ENCODE measurements at regions not wholly inside any gene's neighbourhood (a gene's known extent, or its start where the extent isn't known, plus 50 kb on each side); places are given as distances from the start of the nearest gene placed in this dataset.

DNA sequence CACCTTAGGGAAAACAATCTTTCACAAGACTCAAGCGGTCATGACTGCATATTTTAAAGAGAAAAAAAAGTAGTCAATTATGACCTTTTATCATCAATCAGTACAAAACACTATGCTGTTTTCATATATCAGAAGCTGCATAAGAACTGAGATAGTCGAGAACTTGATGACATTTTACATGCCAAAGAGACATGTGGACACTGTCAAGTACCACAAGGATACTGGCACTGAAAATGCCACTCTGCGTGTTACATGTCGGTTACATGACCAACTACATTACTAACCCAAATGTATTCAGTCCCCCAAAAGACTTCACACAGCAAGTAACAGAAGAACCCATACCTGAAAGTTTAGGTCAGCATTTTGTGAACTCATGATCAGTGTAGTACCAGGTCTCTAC, 975.0 kb upstream of the ADGRL4 start:
- Histone ChIP-seq H3K27me3 (ENCODE audit: control insufficient read depth, insufficient read depth, low read length) (no peaks in the 10 kb centered on the region), H3K36me3 (ENCODE audit: control insufficient read depth, low read depth, low read length) (no peaks in the 10 kb centered on the region), H3K4me3 (ENCODE audit: low read length) (no peak overlapping the region), H3K9ac (ENCODE audit: low read length) (no peak overlapping the region), H3K4me1 (ENCODE audit: control insufficient read depth, low read depth, low read length) (peaks cover 7% of the 10 kb centered on the region), H3K27ac (ENCODE audit: low read length) (no peak overlapping the region), H3K9me3 (ENCODE audit: control insufficient read depth, low read depth, low read length) (no peaks in the 10 kb centered on the region)

- Histone ChIP-seq H3K4me3 (ENCODE audit: low read length) (no peak overlapping the region), H3K27ac (ENCODE audit: low read length) (no peak overlapping the region), H3K9me3 (ENCODE audit: control insufficient read depth, low read depth, low read length) (no peaks in the 10 kb centered on the region), H3K27me3 (ENCODE audit: control insufficient read depth, insufficient read depth, low read length) (no peaks in the 10 kb centered on the region), H3K9ac (ENCODE audit: low read length) (no peak overlapping the region), H3K4me1 (ENCODE audit: control insufficient read depth, low read depth, low read length) (peaks cover 7% of the 10 kb centered on the region), H3K36me3 (ENCODE audit: control insufficient read depth, low read depth, low read length) (no peaks in the 10 kb centered on the region)
Observed at GRCh38 chr1:79979346-79979745, 972.8 kb upstream of the ADGRL4 start.

DNA sequence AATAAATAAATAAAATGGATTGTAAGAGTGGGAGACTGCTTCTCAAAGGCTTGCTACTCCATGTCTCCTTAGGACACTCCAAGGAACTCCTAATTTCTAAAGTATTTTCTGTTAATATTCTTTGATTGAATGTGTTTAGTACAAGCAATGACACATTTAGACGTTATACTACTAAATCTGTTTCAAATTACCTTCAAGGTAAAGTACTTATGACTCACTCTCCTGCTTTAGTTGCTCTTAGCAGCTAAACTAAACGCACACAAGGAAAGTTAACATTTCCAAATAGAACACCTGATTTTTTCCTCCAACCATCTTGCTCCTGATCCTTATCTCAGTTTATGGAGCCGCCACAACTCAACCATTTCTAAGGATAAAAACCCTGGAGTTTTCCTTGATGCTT, 969.8 kb upstream of the ADGRL4 start:
- Histone ChIP-seq H3K27me3 (ENCODE audit: control insufficient read depth, insufficient read depth, low read length) (no peaks in the 10 kb centered on the region), H3K27ac (ENCODE audit: low read length) (no peak overlapping the region), H3K4me3 (ENCODE audit: low read length) (no peak overlapping the region), H3K36me3 (ENCODE audit: control insufficient read depth, low read depth, low read length) (no peaks in the 10 kb centered on the region), H3K4me1 (ENCODE audit: control insufficient read depth, low read depth, low read length) (peaks cover 7% of the 10 kb centered on the region), H3K9me3 (ENCODE audit: control insufficient read depth, low read depth, low read length) (no peaks in the 10 kb centered on the region), H3K9ac (ENCODE audit: low read length) (no peak overlapping the region)

- Histone ChIP-seq H3K4me1 (ENCODE audit: control insufficient read depth, low read depth, low read length) (peaks cover 7% of the 10 kb centered on the region), H3K27ac (ENCODE audit: low read length) (no peak overlapping the region), H3K9ac (ENCODE audit: low read length) (no peak overlapping the region)
Observed at GRCh38 chr1:79974659-79975058, 968.1 kb upstream of the ADGRL4 start.

DNA sequence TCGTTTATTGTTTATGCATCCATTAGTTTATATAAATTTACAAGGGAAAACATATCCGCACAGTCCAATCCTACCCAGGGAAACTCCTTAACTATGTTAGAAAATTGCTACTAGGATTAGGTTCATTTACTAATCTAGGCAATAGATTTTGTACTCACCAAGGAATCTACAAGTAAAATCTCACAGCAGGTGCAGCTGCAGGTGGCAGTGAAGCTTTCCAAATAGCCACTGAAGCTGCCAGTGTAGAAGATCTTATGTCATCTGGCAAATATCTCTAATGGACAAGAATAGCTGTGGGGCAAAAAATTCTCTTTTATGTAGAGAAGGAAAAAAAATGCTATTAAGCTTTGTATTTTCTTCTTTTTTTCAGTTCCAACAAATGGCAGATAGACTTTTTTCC, 963.4 kb upstream of the ADGRL4 start:
- Histone ChIP-seq H3K9me3 (ENCODE audit: control insufficient read depth, low read depth, low read length) (no peaks in the 10 kb centered on the region), H3K4me3 (ENCODE audit: low read length) (no peak overlapping the region), H3K27ac (ENCODE audit: low read length) (no peak overlapping the region), H3K27me3 (ENCODE audit: control insufficient read depth, insufficient read depth, low read length) (no peaks in the 10 kb centered on the region), H3K36me3 (ENCODE audit: control insufficient read depth, low read depth, low read length) (no peaks in the 10 kb centered on the region), H3K9ac (ENCODE audit: low read length) (no peak overlapping the region), H3K4me1 (ENCODE audit: control insufficient read depth, low read depth, low read length) (no peaks in the 10 kb centered on the region)

More at GRCh38 chr1:79974659-79975058, 968.1 kb upstream of the ADGRL4 start:
- H3K27me3 ChIP-seq (ENCODE audit: control insufficient read depth, insufficient read depth, low read length): no peaks in the 10 kb centered on the region
- H3K36me3 ChIP-seq (ENCODE audit: control insufficient read depth, low read depth, low read length): no peaks in the 10 kb centered on the region
- H3K9me3 ChIP-seq (ENCODE audit: control insufficient read depth, low read depth, low read length): no peaks in the 10 kb centered on the region
- H3K4me3 ChIP-seq (ENCODE audit: low read length): no peak overlapping the region

- Histone ChIP-seq H3K27me3 (ENCODE audit: control insufficient read depth, insufficient read depth, low read length) (no peaks in the 10 kb centered on the region), H3K4me3 (ENCODE audit: low read length) (no peak overlapping the region), H3K36me3 (ENCODE audit: control insufficient read depth, low read depth, low read length) (no peaks in the 10 kb centered on the region), H3K27ac (ENCODE audit: low read length) (no peak overlapping the region), H3K9ac (ENCODE audit: low read length) (no peak overlapping the region), H3K4me1 (ENCODE audit: control insufficient read depth, low read depth, low read length) (no peaks in the 10 kb centered on the region), H3K9me3 (ENCODE audit: control insufficient read depth, low read depth, low read length) (no peaks in the 10 kb centered on the region)
Observed at GRCh38 chr1:79966438-79966837, 959.9 kb upstream of the ADGRL4 start.

GRCh38 chr1:79959635-79960034, 953.1 kb upstream of the ADGRL4 start:
- Histone ChIP-seq H3K4me1 (ENCODE audit: control insufficient read depth, low read depth, low read length) (no peaks in the 10 kb centered on the region), H3K9me3 (ENCODE audit: control insufficient read depth, low read depth, low read length) (no peaks in the 10 kb centered on the region), H3K27ac (ENCODE audit: low read length) (no peak overlapping the region)

DNA sequence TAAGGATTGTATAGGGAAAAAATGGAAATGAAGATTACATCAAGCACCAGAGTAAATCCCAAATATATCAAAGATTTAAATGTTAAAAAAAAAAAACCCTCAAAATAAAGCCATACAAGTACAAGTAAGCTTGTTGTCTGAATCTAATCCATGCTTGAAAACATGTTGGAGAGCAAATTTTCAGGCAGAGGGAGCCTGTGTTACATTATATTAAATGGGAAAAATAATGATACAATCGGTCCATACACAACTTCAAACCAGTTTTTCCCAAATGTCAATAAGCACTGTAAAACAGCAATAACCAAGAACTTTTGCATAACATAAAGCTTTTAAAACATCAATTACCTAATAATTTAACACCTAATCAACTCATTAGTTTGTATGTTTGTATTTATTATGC, 949.4 kb upstream of the ADGRL4 start:
- Histone ChIP-seq H3K27ac (ENCODE audit: low read length) (no peak overlapping the region), H3K27me3 (ENCODE audit: control insufficient read depth, insufficient read depth, low read length) (no peaks in the 10 kb centered on the region), H3K4me1 (ENCODE audit: control insufficient read depth, low read depth, low read length) (no peaks in the 10 kb centered on the region), H3K9ac (ENCODE audit: low read length) (no peak overlapping the region), H3K4me3 (ENCODE audit: low read length) (no peak overlapping the region), H3K36me3 (ENCODE audit: control insufficient read depth, low read depth, low read length) (no peaks in the 10 kb centered on the region), H3K9me3 (ENCODE audit: control insufficient read depth, low read depth, low read length) (no peaks in the 10 kb centered on the region)

More at GRCh38 chr1:79959635-79960034, 953.1 kb upstream of the ADGRL4 start:
- Histone ChIP-seq H3K27me3 (ENCODE audit: control insufficient read depth, insufficient read depth, low read length) (no peaks in the 10 kb centered on the region), H3K36me3 (ENCODE audit: control insufficient read depth, low read depth, low read length) (no peaks in the 10 kb centered on the region), H3K9ac (ENCODE audit: low read length) (no peak overlapping the region), H3K4me3 (ENCODE audit: low read length) (no peak overlapping the region)

- no peak overlapping the region for H3K9ac ChIP-seq (ENCODE audit: low read length)
- H3K36me3 ChIP-seq (ENCODE audit: control insufficient read depth, low read depth, low read length): no peaks in the 10 kb centered on the region
- H3K27me3 ChIP-seq (ENCODE audit: control insufficient read depth, insufficient read depth, low read length): no peaks in the 10 kb centered on the region
- H3K9me3 ChIP-seq (ENCODE audit: control insufficient read depth, low read depth, low read length): no peaks in the 10 kb centered on the region
- H3K27ac ChIP-seq (ENCODE audit: low read length): no peak overlapping the region
- no peak overlapping the region for H3K4me3 ChIP-seq (ENCODE audit: low read length)
- H3K4me1 ChIP-seq (ENCODE audit: control insufficient read depth, low read depth, low read length): no peaks in the 10 kb centered on the region
Observed at GRCh38 chr1:79950511-79950910, 944.0 kb upstream of the ADGRL4 start.

GRCh38 chr1:79945391-79945790, 938.9 kb upstream of the ADGRL4 start:
- H3K9ac ChIP-seq (ENCODE audit: low read length): no peak overlapping the region
- no peak overlapping the region for H3K27ac ChIP-seq (ENCODE audit: low read length)
- no peaks in the 10 kb centered on the region for H3K9me3 ChIP-seq (ENCODE audit: control insufficient read depth, low read depth, low read length)
- H3K4me3 ChIP-seq (ENCODE audit: low read length): no peak overlapping the region
- no peaks in the 10 kb centered on the region for H3K4me1 ChIP-seq (ENCODE audit: control insufficient read depth, low read depth, low read length)
- no peaks in the 10 kb centered on the region for H3K36me3 ChIP-seq (ENCODE audit: control insufficient read depth, low read depth, low read length)
- H3K27me3 ChIP-seq (ENCODE audit: control insufficient read depth, insufficient read depth, low read length): no peaks in the 10 kb centered on the region

DNA sequence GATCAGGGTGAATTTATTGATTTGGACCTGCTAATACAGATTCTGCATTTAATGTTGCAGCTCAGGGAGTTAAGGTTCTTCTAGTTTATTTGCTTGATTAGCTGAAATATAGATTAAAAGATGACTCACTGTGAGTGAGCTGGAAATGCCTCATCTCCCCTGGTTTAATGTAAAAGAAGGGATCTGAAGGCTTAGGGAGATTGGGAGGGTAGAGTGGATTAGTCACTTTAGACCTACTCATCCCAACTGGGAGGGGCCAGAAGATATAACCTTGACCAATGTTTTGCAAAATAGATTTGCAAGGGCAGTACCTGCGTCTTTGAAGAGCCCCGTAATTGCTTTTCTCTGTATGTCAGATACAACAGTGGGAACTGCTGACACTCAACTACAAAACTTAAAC, 922.8 kb upstream of the ADGRL4 start:
- Histone ChIP-seq H3K4me3 (ENCODE audit: low read length) (no peak overlapping the region), H3K27me3 (ENCODE audit: control insufficient read depth, insufficient read depth, low read length) (no peaks in the 10 kb centered on the region), H3K4me1 (ENCODE audit: control insufficient read depth, low read depth, low read length) (no peaks in the 10 kb centered on the region), H3K9me3 (ENCODE audit: control insufficient read depth, low read depth, low read length) (peaks cover 2% of the 10 kb centered on the region), H3K36me3 (ENCODE audit: control insufficient read depth, low read depth, low read length) (no peaks in the 10 kb centered on the region), H3K27ac (ENCODE audit: low read length) (no peak overlapping the region), H3K9ac (ENCODE audit: low read length) (no peak overlapping the region)

DNA sequence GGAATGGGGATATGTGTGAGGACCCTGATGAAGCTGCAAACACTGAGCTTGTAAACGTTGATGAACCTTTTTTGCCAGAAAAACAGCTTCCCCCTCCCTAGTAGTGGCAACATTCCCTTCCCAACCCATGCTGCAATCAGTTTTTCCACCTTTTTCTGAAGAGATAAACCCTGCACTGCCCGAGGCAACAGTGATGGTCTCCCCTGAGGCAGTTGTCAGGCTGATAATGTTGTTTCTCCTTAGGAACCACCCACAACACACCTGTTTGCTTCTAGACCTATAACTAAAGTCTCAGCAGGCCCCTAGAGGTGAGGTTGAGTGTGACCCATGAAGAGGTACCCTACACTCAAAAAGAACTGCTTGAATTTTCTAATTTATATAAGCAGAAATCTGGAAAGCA, 922.4 kb upstream of the ADGRL4 start:
- no peaks in the 10 kb centered on the region for H3K27me3 ChIP-seq (ENCODE audit: control insufficient read depth, insufficient read depth, low read length)
- no peaks in the 10 kb centered on the region for H3K36me3 ChIP-seq (ENCODE audit: control insufficient read depth, low read depth, low read length)
- H3K27ac ChIP-seq (ENCODE audit: low read length): no peak overlapping the region
- no peak overlapping the region for H3K4me3 ChIP-seq (ENCODE audit: low read length)
- peaks cover 6% of the 10 kb centered on the region for H3K9me3 ChIP-seq (ENCODE audit: control insufficient read depth, low read depth, low read length)
- no peaks in the 10 kb centered on the region for H3K4me1 ChIP-seq (ENCODE audit: control insufficient read depth, low read depth, low read length)
- H3K9ac ChIP-seq (ENCODE audit: low read length): no peak overlapping the region

Data from iPS-18a (cell line).